ENCODE measurements at regions not wholly inside any gene's neighbourhood (a gene's known extent, or its start where the extent isn't known, plus 50 kb on each side); places are given as distances from the start of the nearest gene placed in this dataset.
A peak's percentile ranks its signal among the peaks of the same experiment; 100 is the strongest.

DNA sequence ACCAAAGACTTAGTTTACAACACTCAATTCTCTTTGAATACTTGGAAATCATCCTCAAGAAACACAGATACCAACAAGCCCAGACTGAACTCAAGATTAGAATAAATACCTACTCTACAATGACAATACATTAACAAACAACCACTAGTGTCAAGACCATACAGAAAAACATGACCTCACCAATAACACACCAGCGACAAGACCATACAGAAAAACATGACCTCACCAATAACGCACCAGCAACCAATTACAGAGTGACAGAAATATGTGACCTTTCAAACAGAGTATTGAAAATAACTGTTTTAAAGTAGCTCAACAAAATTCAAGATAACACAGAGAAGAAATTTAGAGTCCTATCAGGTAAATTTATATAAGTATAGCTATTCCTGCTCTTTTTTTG lies 876.0 kb downstream of the EPHA3 start:
- Histone ChIP-seq H3K4me3 (no peak overlapping the region), H3K27ac (no peak overlapping the region), H3K27me3 (no peaks in the 10 kb centered on the region), H3K9me3 (no peaks in the 10 kb centered on the region), H3K4me1 (no peaks in the 10 kb centered on the region), H3K36me3 (no peaks in the 10 kb centered on the region)
- 76 to 83% methylated on average over 2 of the region's 2 CpGs for WGBS, 2 donors (ENCODE audit: low coverage in 1 of 2)
- no peak for TF ChIP-seq POLR2A (IDR thresholded peaks at IDR 0.05)
- no peak for TF ChIP-seq EP300 (IDR thresholded peaks at IDR 0.05)
- TF ChIP-seq POLR2AphosphoS5 (IDR thresholded peaks at IDR 0.05): no peak
- TF ChIP-seq, protein P1, sequence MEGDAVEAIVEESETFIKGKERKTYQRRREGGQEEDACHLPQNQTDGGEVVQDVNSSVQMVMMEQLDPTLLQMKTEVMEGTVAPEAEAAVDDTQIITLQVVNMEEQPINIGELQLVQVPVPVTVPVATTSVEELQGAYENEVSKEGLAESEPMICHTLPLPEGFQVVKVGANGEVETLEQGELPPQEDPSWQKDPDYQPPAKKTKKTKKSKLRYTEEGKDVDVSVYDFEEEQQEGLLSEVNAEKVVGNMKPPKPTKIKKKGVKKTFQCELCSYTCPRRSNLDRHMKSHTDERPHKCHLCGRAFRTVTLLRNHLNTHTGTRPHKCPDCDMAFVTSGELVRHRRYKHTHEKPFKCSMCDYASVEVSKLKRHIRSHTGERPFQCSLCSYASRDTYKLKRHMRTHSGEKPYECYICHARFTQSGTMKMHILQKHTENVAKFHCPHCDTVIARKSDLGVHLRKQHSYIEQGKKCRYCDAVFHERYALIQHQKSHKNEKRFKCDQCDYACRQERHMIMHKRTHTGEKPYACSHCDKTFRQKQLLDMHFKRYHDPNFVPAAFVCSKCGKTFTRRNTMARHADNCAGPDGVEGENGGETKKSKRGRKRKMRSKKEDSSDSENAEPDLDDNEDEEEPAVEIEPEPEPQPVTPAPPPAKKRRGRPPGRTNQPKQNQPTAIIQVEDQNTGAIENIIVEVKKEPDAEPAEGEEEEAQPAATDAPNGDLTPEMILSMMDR (IDR thresholded peaks at IDR 0.05): no peak
- ATAC-seq: no peak

DNA sequence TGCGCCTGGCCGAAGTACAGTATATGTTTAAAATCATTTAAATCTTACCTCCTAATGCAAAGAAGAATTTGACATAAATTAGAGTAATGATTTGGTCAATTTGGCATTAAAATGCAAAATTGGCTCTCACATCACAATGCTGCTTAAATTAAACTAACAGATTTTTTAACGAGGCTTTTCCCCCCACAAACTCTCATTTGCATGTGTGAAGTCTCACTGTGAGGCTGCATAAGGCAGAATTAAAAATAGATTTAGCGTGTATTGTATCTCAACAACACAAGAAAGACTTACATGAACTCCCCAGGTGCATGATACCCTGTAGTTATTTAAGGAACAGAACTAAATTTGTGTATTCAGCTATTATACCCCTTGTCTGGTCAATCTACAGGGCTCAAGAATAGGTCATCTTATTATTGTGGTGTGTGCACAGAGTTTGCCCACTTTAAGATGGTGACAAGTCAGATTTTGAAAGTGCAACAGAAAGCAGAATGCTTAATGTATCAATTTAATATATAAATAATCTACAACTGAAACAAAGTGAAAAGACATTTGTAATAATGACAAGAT lies 897.9 kb downstream of the EPHA3 start:
- H3K36me3 ChIP-seq: no peaks in the 10 kb centered on the region
- no peak for ATAC-seq
- TF ChIP-seq EP300 (IDR thresholded peaks at IDR 0.05) (no peak), POLR2A (IDR thresholded peaks at IDR 0.05) (no peak), POLR2AphosphoS5 (IDR thresholded peaks at IDR 0.05) (no peak)
- TF ChIP-seq, protein P1 (IDR thresholded peaks at IDR 0.05): no peak
- H3K9me3 ChIP-seq: no peaks in the 10 kb centered on the region
- H3K4me3 ChIP-seq: no peak overlapping the region
- no peaks in the 10 kb centered on the region for H3K27me3 ChIP-seq
- H3K4me1 ChIP-seq: peaks cover 0 to 16% (median 0%) of the 10 kb centered on the region in 3 donors
- 93 to 94% methylated on average over 3 to 4 of the region's 4 CpGs for WGBS, 2 donors (ENCODE audit: low coverage in 1 of 2)
- no peak overlapping the region for H3K27ac ChIP-seq

DNA sequence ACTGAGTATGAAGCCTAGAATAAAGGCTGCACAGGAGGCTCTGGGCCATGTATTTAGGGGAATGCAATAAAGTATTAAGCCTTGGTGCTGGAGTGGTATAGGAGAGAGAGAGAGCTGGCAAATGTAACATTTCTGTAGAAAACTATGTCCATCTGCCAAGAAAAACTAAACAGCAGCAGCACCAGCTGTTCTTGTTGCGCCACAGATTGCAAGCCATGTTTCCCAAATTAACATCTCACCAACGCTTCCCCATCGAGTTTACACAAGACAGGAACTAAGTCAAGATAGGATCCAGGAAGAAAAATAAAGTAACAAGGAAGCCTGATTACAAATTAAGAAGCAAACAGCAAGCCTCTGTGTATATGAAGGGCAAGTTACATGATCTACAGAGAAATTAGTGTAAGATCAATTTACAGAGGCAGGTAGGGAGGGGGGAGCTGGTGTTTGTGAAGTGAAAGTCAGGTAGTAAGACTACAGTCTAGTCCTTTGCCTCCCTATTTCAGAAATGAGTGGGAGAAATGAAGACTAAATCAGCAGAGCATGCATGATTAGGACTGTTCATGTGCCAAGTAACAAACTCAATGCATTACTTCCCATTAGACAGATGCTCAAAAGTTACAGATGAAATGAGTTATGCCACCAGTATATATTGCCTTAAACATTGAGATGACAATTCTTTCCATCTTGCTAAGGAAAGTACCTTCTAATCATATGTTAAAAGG lies 900.5 kb downstream of the EPHA3 start:
- no peaks in the 10 kb centered on the region for H3K36me3 ChIP-seq
- peak; percentile 16 for ATAC-seq

DNA sequence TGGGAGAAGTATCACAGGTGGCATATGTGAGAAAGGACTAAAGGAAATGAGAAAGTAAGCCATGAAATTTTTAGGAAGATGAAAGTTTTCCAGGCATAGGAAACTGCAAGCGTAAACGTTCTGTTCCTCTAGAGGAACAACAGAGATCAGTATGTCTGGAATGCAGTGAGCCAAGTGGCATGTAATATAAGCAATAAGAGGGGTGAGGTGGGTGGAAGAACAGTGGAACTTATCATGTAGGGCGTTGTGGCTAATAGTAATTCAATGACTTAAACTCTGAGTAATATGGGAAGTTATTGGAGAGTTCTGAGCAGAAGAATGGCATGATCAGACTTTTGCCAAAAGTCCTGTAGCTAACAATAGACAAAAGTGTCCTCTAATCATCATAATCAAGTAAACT lies 902.9 kb downstream of the EPHA3 start:
- Histone ChIP-seq H3K27ac (no peak overlapping the region), H3K36me3 (no peaks in the 10 kb centered on the region), H3K4me1 (peaks cover 0 to 29% (median 0%) of the 10 kb centered on the region in 3 donors), H3K27me3 (no peaks in the 10 kb centered on the region), H3K4me3 (no peak overlapping the region), H3K9me3 (no peaks in the 10 kb centered on the region)
- WGBS, 2 donors (ENCODE audit: low coverage in 1 of 2): 18 to 21% methylated on average over 2 to 3 of the region's 3 CpGs
- no peak for ATAC-seq
- TF ChIP-seq POLR2AphosphoS5 (IDR thresholded peaks at IDR 0.05) (no peak), EP300 (IDR thresholded peaks at IDR 0.05) (no peak), POLR2A (IDR thresholded peaks at IDR 0.05) (no peak)
- TF ChIP-seq, protein P1 (IDR thresholded peaks at IDR 0.05): no peak

More for the DNA sequence above, 900.5 kb downstream of the EPHA3 start:
- TF ChIP-seq EP300 (IDR thresholded peaks at IDR 0.05): no peak
- no peak for TF ChIP-seq POLR2A (IDR thresholded peaks at IDR 0.05)
- TF ChIP-seq POLR2AphosphoS5 (IDR thresholded peaks at IDR 0.05): no peak
- TF ChIP-seq, protein P1 (IDR thresholded peaks at IDR 0.05): no peak
- H3K9me3 ChIP-seq: no peaks in the 10 kb centered on the region
- H3K27me3 ChIP-seq: no peaks in the 10 kb centered on the region
- H3K4me3 ChIP-seq: no peak overlapping the region
- H3K4me1 ChIP-seq: peaks cover 0 to 29% (median 0%) of the 10 kb centered on the region in 3 donors
- WGBS, 2 donors (ENCODE audit: low coverage in 1 of 2): 18 to 43% methylated on average over 3 of the region's 3 CpGs
- H3K27ac ChIP-seq: no peak overlapping the region

DNA sequence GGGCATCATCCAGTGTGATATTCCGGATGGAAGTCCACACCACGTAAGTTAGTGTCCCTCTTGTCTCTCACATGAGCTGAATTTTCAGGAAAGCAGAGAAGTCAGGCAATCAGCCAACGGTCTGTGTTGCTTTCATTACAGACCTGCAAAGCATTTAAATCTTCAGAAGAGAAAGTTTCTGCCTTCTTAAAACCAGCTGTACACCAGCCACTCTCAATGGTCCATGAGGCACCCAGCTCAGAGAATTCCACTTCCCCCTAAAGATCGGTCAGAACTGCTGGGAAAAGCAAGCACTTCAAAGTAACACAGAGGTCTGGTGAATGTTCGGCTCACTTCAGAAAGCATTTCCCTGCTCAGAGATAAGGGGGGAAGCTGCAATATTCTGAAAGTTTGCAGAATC lies 903.7 kb downstream of the EPHA3 start:
- H3K27ac ChIP-seq: peak overlapping the region in 3 of 4 donors; percentile 24 to 51 (median 32)
- no peak for TF ChIP-seq EP300 (IDR thresholded peaks at IDR 0.05)
- no peak for TF ChIP-seq POLR2A (IDR thresholded peaks at IDR 0.05)
- no peak for TF ChIP-seq POLR2AphosphoS5 (IDR thresholded peaks at IDR 0.05)
- TF ChIP-seq, protein P1 (IDR thresholded peaks at IDR 0.05): no peak
- no peak overlapping the region for H3K4me3 ChIP-seq
- H3K4me1 ChIP-seq: peaks cover 0 to 29% (median 0%) of the 10 kb centered on the region in 3 donors
- no peak for ATAC-seq
- WGBS, 2 donors (ENCODE audit: low coverage in 1 of 2): 11 to 23% methylated on average over 3 of the region's 5 CpGs
- no peaks in the 10 kb centered on the region for H3K27me3 ChIP-seq
- H3K36me3 ChIP-seq: no peaks in the 10 kb centered on the region
- H3K9me3 ChIP-seq: no peaks in the 10 kb centered on the region

All from gastroesophageal sphincter (tissue), 4 donors.